ENCODE measurements at regions not wholly inside any gene's neighbourhood (a gene's known extent, or its start where the extent isn't known, plus 50 kb on each side); places are given as distances from the start of the nearest gene placed in this dataset.
A peak's percentile ranks its signal among the peaks of the same experiment; 100 is the strongest.

- Histone ChIP-seq H2AFZ (ENCODE audit: low read length) (no peak overlapping the region), H3K4me3 (ENCODE audit: low read length) (no peak overlapping the region), H3K9me3 (ENCODE audit: low read length) (no peaks in the 10 kb centered on the region), H3K36me3 (ENCODE audit: low read depth, low read length) (no peaks in the 10 kb centered on the region), H3K9me2 (replicated peaks; ENCODE audit: low read length) (no peaks in the 10 kb centered on the region), H3F3A (ENCODE audit: low read length, unreplicated experiment) (peaks cover 3% of the 10 kb centered on the region), H3K79me2 (ENCODE audit: low read length) (no peaks in the 10 kb centered on the region), H3K27me3 (ENCODE audit: low read length) (no peaks in the 10 kb centered on the region), H3K9ac (ENCODE audit: low read length) (no peak overlapping the region), H3K27ac (ENCODE audit: low read length) (peak overlapping the region; percentile 75), H4K20me1 (ENCODE audit: low read length) (no peaks in the 10 kb centered on the region), H3K4me1 (ENCODE audit: insufficient read depth, low read length) (peaks cover 40% of the 10 kb centered on the region), H3K4me2 (ENCODE audit: low read length) (peak overlapping the region; percentile 40; the same call in 1 of the 2 replicates)
- no peak for ATAC-seq
- TF ChIP-seq EZH2phosphoT487 (IDR thresholded peaks at IDR 0.05; ENCODE audit: borderline replicate concordance, low read length) (no peak), EZH2 (IDR thresholded peaks at IDR 0.05; ENCODE audit: low read length, unreplicated experiment) (no peak), CTCF (conservative IDR thresholded peaks at IDR 0.05; ENCODE audit: low read depth, low read length) (no peak)
- intact Hi-C loops (cut with micrococcal nuclease) = no loop called here
- ChIA-PET POLR2A (ENCODE audit: unreplicated experiment) (no interaction called here), CTCF (no interaction called here)
- no TSS peak for BruUV-seq (replicated peaks)
- DNase-seq = peak; percentile 61
Observed at GRCh38 chr9:107710546-107710945, 221.0 kb upstream of the KLF4 start.

GRCh38 chr9:107708791-107709190 is 219.2 kb upstream of the KLF4 start:
- ATAC-seq = no peak
- ChIA-PET POLR2A (ENCODE audit: unreplicated experiment) (no interaction called here), CTCF (no interaction called here)
- no peak for TF ChIP-seq CTCF (conservative IDR thresholded peaks at IDR 0.05; ENCODE audit: low read depth, low read length)
- no peak for TF ChIP-seq EZH2 (IDR thresholded peaks at IDR 0.05; ENCODE audit: low read length, unreplicated experiment)
- no peak for TF ChIP-seq EZH2phosphoT487 (IDR thresholded peaks at IDR 0.05; ENCODE audit: borderline replicate concordance, low read length)
- H3K27me3 ChIP-seq (ENCODE audit: low read length) = no peaks in the 10 kb centered on the region
- intact Hi-C loops (cut with micrococcal nuclease) = no loop called here
- no peaks in the 10 kb centered on the region for H4K20me1 ChIP-seq (ENCODE audit: low read length)
- no peak overlapping the region for H3K4me2 ChIP-seq (ENCODE audit: low read length)
- no peaks in the 10 kb centered on the region for H3K9me2 ChIP-seq (replicated peaks; ENCODE audit: low read length)
- no peak overlapping the region for H3K27ac ChIP-seq (ENCODE audit: low read length)
- H3K79me2 ChIP-seq (ENCODE audit: low read length) = no peaks in the 10 kb centered on the region
- H2AFZ ChIP-seq (ENCODE audit: low read length) = no peak overlapping the region
- peaks cover 40% of the 10 kb centered on the region for H3K4me1 ChIP-seq (ENCODE audit: insufficient read depth, low read length)
- no TSS peak for BruUV-seq (replicated peaks)
- H3K9ac ChIP-seq (ENCODE audit: low read length) = no peak overlapping the region
- H3K4me3 ChIP-seq (ENCODE audit: low read length) = no peak overlapping the region
- H3K36me3 ChIP-seq (ENCODE audit: low read depth, low read length) = no peaks in the 10 kb centered on the region
- no peaks in the 10 kb centered on the region for H3K9me3 ChIP-seq (ENCODE audit: low read length)
- DNase-seq = no peak
- peaks cover 3% of the 10 kb centered on the region for H3F3A ChIP-seq (ENCODE audit: low read length, unreplicated experiment)

- Histone ChIP-seq H3K4me2 (ENCODE audit: low read length) (no peak overlapping the region; the same call in 1 of the 2 replicates), H3K4me3 (ENCODE audit: low read length) (no peak overlapping the region), H3K27ac (ENCODE audit: low read length) (0 out of 2 replicates have a peak overlapping the region, but pooled peaks have one; percentile 12), H3K9me3 (ENCODE audit: low read length) (no peaks in the 10 kb centered on the region), H3K9ac (ENCODE audit: low read length) (no peak overlapping the region), H3K9me2 (replicated peaks; ENCODE audit: low read length) (no peaks in the 10 kb centered on the region), H2AFZ (ENCODE audit: low read length) (no peak overlapping the region), H3K4me1 (ENCODE audit: insufficient read depth, low read length) (peaks cover 40% of the 10 kb centered on the region), H3K36me3 (ENCODE audit: low read depth, low read length) (no peaks in the 10 kb centered on the region), H3K27me3 (ENCODE audit: low read length) (no peaks in the 10 kb centered on the region), H3K79me2 (ENCODE audit: low read length) (no peaks in the 10 kb centered on the region), H4K20me1 (ENCODE audit: low read length) (no peaks in the 10 kb centered on the region), H3F3A (ENCODE audit: low read length, unreplicated experiment) (peaks cover 3% of the 10 kb centered on the region)
- BruUV-seq (replicated peaks) = no TSS peak
- peak; percentile 68 for DNase-seq
- intact Hi-C loops (cut with micrococcal nuclease) = no loop called here
- peak; percentile 67 for ATAC-seq
- TF ChIP-seq EZH2phosphoT487 (IDR thresholded peaks at IDR 0.05; ENCODE audit: borderline replicate concordance, low read length) = no peak
- no peak for TF ChIP-seq CTCF (conservative IDR thresholded peaks at IDR 0.05; ENCODE audit: low read depth, low read length)
- no peak for TF ChIP-seq EZH2 (IDR thresholded peaks at IDR 0.05; ENCODE audit: low read length, unreplicated experiment)
- POLR2A ChIA-PET (ENCODE audit: unreplicated experiment) = no interaction called here
- CTCF ChIA-PET = no interaction called here
Observed at GRCh38 chr9:107707915-107708441, 218.4 kb upstream of the KLF4 start.
